ENCODE measurements at regions not wholly inside any gene's neighbourhood (a gene's known extent, or its start where the extent isn't known, plus 50 kb on each side); places are given as distances from the start of the nearest gene placed in this dataset.

- TF ChIP-seq POLR2A (IDR thresholded peaks at IDR 0.05), result no peak
- no peak for TF ChIP-seq CTCF (IDR thresholded peaks at IDR 0.05)
Measured at GRCh38 chr13:63628310-63628709, 2212.7 kb upstream of the PCDH20 start.

Measured in ovary (tissue), 3 donors.